ENCODE measurements at regions not wholly inside any gene's neighbourhood (a gene's known extent, or its start where the extent isn't known, plus 50 kb on each side); places are given as distances from the start of the nearest gene placed in this dataset.

DNA sequence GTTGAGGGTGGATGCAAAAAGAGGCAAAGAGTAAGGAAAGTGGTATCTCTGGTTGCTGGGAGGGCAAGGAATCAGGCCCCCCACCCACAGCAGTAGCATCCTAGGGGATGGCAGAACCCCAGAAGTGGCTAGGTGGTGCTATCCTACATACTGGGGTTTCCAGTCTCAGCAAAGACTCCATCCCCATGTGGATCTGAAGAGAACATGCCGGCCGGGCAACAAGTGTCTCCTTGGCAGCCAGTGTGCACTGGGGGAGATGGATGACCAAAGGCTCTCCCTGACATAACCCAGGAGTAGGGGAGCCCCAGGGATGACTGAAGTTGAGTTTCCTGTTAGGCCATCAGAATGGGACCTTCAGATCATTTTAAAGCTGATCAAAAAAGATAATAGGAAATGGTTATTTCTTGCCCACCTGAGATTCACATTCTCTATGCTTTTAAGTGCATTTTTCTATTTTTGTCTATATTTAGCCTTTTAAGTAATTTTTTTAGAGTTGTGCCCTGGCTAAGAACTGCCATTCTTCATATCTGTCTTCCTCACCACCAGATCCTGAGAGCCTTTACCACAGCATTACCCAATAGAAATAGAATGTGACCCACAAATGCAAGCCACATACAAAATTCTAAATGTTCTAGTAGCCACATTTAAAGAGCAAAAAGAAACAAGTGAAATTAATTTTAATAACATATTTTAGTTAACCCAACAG lies 78.7 kb upstream of the SMIM23 start:
- TF ChIP-seq EZH2 (IDR thresholded peaks at IDR 0.05), result no peak
- TF ChIP-seq, protein P1, sequence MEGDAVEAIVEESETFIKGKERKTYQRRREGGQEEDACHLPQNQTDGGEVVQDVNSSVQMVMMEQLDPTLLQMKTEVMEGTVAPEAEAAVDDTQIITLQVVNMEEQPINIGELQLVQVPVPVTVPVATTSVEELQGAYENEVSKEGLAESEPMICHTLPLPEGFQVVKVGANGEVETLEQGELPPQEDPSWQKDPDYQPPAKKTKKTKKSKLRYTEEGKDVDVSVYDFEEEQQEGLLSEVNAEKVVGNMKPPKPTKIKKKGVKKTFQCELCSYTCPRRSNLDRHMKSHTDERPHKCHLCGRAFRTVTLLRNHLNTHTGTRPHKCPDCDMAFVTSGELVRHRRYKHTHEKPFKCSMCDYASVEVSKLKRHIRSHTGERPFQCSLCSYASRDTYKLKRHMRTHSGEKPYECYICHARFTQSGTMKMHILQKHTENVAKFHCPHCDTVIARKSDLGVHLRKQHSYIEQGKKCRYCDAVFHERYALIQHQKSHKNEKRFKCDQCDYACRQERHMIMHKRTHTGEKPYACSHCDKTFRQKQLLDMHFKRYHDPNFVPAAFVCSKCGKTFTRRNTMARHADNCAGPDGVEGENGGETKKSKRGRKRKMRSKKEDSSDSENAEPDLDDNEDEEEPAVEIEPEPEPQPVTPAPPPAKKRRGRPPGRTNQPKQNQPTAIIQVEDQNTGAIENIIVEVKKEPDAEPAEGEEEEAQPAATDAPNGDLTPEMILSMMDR (IDR thresholded peaks at IDR 0.05), result no peak

Data from neural progenitor cell (in vitro differentiated cells).